ENCODE measurements at regions not wholly inside any gene's neighbourhood (a gene's known extent, or its start where the extent isn't known, plus 50 kb on each side); places are given as distances from the start of the nearest gene placed in this dataset.
"Not testable (repeated sequence)": the region's sequence is repeated elsewhere in the genome, so short reads cannot be mapped to it uniquely, and the experiment has no call there.

- no peak for DNase-seq
These were observed 171.5 kb downstream of the MYCN start for GRCh38 chr2:16111838-16112210.

GRCh38 chr2:16109821-16110310, 169.5 kb downstream of the MYCN start:
- DNase-seq: no peak

GRCh38 chr2:16109368-16109820, 169.0 kb downstream of the MYCN start:
- no peak for DNase-seq

GRCh38 chr2:16107246-16107645, 166.9 kb downstream of the MYCN start:
- no peak for DNase-seq

- no peak for DNase-seq
These were observed 166.3 kb downstream of the MYCN start for GRCh38 chr2:16106619-16107018.

- no peak for DNase-seq
These were observed 165.4 kb downstream of the MYCN start for GRCh38 chr2:16105669-16106281.

GRCh38 chr2:16104949-16105668, 164.8 kb downstream of the MYCN start:
- DNase-seq: no peak

GRCh38 chr2:16104315-16104948, 164.1 kb downstream of the MYCN start:
- no peak for DNase-seq

- no peak for DNase-seq
These were observed 163.4 kb downstream of the MYCN start for GRCh38 chr2:16103614-16104314.

GRCh38 chr2:16102976-16103380, 162.6 kb downstream of the MYCN start:
- no peak for DNase-seq

GRCh38 chr2:16102358-16102975, 162.1 kb downstream of the MYCN start:
- DNase-seq: no peak

- DNase-seq: no peak
These were observed 160.8 kb downstream of the MYCN start for GRCh38 chr2:16101196-16101595.

GRCh38 chr2:16100006-16100405, 159.7 kb downstream of the MYCN start:
- no peak for DNase-seq

- no peak for DNase-seq
These were observed 159.0 kb downstream of the MYCN start for GRCh38 chr2:16099326-16099725.

- DNase-seq: no peak
These were observed 156.6 kb downstream of the MYCN start for GRCh38 chr2:16096962-16097361.

- not testable (repeated sequence) for DNase-seq
These were observed 155.1 kb downstream of the MYCN start for GRCh38 chr2:16095483-16095882.

GRCh38 chr2:16094811-16095210, 154.5 kb downstream of the MYCN start:
- DNase-seq: no peak

GRCh38 chr2:16093639-16094529, 153.5 kb downstream of the MYCN start:
- no peak for DNase-seq

- DNase-seq: no peak
These were observed 152.7 kb downstream of the MYCN start for GRCh38 chr2:16092861-16093638.

GRCh38 chr2:16091576-16092282, 151.4 kb downstream of the MYCN start:
- no peak for DNase-seq
